ENCODE measurements at regions not wholly inside any gene's neighbourhood (a gene's known extent, or its start where the extent isn't known, plus 50 kb on each side); places are given as distances from the start of the nearest gene placed in this dataset.

DNA sequence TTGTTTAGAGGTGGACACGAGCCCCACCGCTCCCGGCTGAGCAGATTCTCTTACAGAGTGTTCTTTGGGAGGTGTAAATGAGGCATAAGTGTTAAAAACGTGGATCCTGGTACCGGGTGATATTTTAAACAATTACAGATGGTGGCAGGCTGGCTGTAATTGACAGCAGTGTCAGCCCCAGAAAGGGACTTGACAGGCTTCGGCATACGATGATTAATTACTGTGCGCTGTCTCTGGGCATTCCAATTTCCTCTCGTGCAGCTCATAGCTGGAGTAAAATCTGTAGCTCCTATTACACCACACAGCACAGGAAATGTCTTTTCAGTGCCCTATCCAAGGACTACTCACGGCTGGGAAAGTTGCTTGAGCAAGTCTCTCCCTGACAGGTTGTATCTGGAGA, 305.4 kb upstream of the IRX2 start:
- H3K27ac ChIP-seq (ENCODE audit: low read length) = no peak overlapping the region
- no peaks in the 10 kb centered on the region; the same call in 1 of the 2 replicates for H3K36me3 ChIP-seq (ENCODE audit: low read depth, low read length)
- no peaks in the 10 kb centered on the region for H4K20me1 ChIP-seq (ENCODE audit: low read length)
- no peak for TF ChIP-seq EZH2phosphoT487 (IDR thresholded peaks at IDR 0.05; ENCODE audit: borderline replicate concordance, low read length)
- TF ChIP-seq EZH2 (IDR thresholded peaks at IDR 0.05; ENCODE audit: low read length, unreplicated experiment) = no peak
- TF ChIP-seq CTCF (conservative IDR thresholded peaks at IDR 0.05; ENCODE audit: low read depth, low read length) = no peak
- ChIA-PET POLR2A (ENCODE audit: unreplicated experiment) (no interaction called here), CTCF (no interaction called here)
- no peaks in the 10 kb centered on the region for H3K4me1 ChIP-seq (ENCODE audit: insufficient read depth, low read length)
- no peak for DNase-seq
- H3K4me2 ChIP-seq (ENCODE audit: low read length) = no peak overlapping the region
- no peaks in the 10 kb centered on the region for H3F3A ChIP-seq (ENCODE audit: low read length, unreplicated experiment)
- no peak overlapping the region for H2AFZ ChIP-seq (ENCODE audit: low read length)
- peaks cover 18% of the 10 kb centered on the region; the same call in 1 of the 2 replicates for H3K9me3 ChIP-seq (ENCODE audit: low read length)
- H3K79me2 ChIP-seq (ENCODE audit: low read length) = no peaks in the 10 kb centered on the region
- H3K27me3 ChIP-seq (ENCODE audit: low read length) = no peaks in the 10 kb centered on the region
- BruUV-seq (replicated peaks) = no TSS peak
- ATAC-seq = no peak
- no peak overlapping the region for H3K9ac ChIP-seq (ENCODE audit: low read length)
- H3K9me2 ChIP-seq (replicated peaks; ENCODE audit: low read length) = no peaks in the 10 kb centered on the region
- no peak overlapping the region for H3K4me3 ChIP-seq (ENCODE audit: low read length)
- intact Hi-C loops (cut with micrococcal nuclease) = no loop called here

DNA sequence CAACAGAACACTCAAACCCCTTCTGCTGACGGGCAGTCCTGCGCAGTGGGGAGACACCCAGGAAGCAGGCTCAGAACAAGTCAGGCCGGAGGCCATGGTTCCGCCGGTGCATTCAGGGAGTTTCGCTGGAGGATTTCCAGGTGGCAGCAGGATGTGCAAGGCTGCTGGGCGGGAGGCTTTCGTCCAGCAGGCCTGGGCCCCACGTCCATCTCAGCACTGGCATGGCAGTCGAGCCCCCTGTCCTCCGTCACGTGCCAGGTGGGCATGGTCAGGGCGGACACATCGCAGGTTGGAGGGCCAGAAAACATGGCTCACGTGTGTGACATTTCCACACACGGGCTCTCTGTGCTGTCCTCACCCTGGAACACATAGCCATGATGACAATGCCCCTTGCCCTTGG, 299.9 kb upstream of the IRX2 start:
- Histone ChIP-seq H3K27ac (ENCODE audit: low read length) (no peak overlapping the region), H3K27me3 (ENCODE audit: low read length) (no peaks in the 10 kb centered on the region), H3K9me3 (ENCODE audit: low read length) (0 out of 2 replicates have a peak, but pooled peaks cover 4% of the 10 kb centered on the region), H3K4me1 (ENCODE audit: insufficient read depth, low read length) (no peaks in the 10 kb centered on the region), H3K4me2 (ENCODE audit: low read length) (no peak overlapping the region), H3K36me3 (ENCODE audit: low read depth, low read length) (no peaks in the 10 kb centered on the region; the same call in 1 of the 2 replicates), H2AFZ (ENCODE audit: low read length) (no peak overlapping the region), H4K20me1 (ENCODE audit: low read length) (no peaks in the 10 kb centered on the region), H3K79me2 (ENCODE audit: low read length) (no peaks in the 10 kb centered on the region), H3K9me2 (replicated peaks; ENCODE audit: low read length) (no peaks in the 10 kb centered on the region), H3F3A (ENCODE audit: low read length, unreplicated experiment) (no peaks in the 10 kb centered on the region), H3K4me3 (ENCODE audit: low read length) (no peak overlapping the region), H3K9ac (ENCODE audit: low read length) (no peak overlapping the region)
- CTCF ChIA-PET = no interaction called here
- DNase-seq (no peak), ATAC-seq (no peak)
- no TSS peak for BruUV-seq (replicated peaks)
- no peak for TF ChIP-seq CTCF (conservative IDR thresholded peaks at IDR 0.05; ENCODE audit: low read depth, low read length)
- TF ChIP-seq EZH2phosphoT487 (IDR thresholded peaks at IDR 0.05; ENCODE audit: borderline replicate concordance, low read length) = no peak
- no peak for TF ChIP-seq EZH2 (IDR thresholded peaks at IDR 0.05; ENCODE audit: low read length, unreplicated experiment)
- intact Hi-C loops (cut with micrococcal nuclease) = no loop called here
- POLR2A ChIA-PET (ENCODE audit: unreplicated experiment) = no interaction called here

DNA sequence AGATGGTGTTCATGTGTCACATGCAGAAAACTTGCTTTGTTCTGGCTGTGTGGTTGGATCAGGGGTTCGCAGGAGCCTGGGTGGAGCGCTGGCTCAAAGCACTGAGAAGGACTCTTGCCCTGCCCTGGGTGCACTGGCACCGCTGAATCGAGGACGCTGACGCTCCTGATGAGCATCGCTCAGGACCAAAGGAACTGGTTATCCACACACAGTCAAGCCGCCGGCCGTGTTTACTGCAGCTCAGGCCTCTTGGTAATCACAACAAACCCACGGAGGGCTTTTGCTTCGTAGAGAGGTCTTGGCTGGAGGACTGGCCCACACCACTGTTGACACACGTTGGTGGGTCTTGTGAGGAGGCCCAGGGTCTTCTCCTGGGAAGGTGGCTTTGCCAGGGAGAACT, 299.4 kb upstream of the IRX2 start:
- Histone ChIP-seq H3K27me3 (ENCODE audit: low read length) (no peaks in the 10 kb centered on the region), H3K4me1 (ENCODE audit: insufficient read depth, low read length) (no peaks in the 10 kb centered on the region), H3K9ac (ENCODE audit: low read length) (no peak overlapping the region), H2AFZ (ENCODE audit: low read length) (no peak overlapping the region), H3K4me3 (ENCODE audit: low read length) (no peak overlapping the region), H4K20me1 (ENCODE audit: low read length) (no peaks in the 10 kb centered on the region), H3K4me2 (ENCODE audit: low read length) (no peak overlapping the region), H3K79me2 (ENCODE audit: low read length) (no peaks in the 10 kb centered on the region), H3F3A (ENCODE audit: low read length, unreplicated experiment) (no peaks in the 10 kb centered on the region), H3K9me3 (ENCODE audit: low read length) (0 out of 2 replicates have a peak, but pooled peaks cover 4% of the 10 kb centered on the region), H3K36me3 (ENCODE audit: low read depth, low read length) (no peaks in the 10 kb centered on the region; the same call in 1 of the 2 replicates), H3K27ac (ENCODE audit: low read length) (no peak overlapping the region), H3K9me2 (replicated peaks; ENCODE audit: low read length) (no peaks in the 10 kb centered on the region)
- BruUV-seq (replicated peaks) = no TSS peak
- intact Hi-C loops (cut with micrococcal nuclease) = no loop called here
- DNase-seq = no peak
- POLR2A ChIA-PET (ENCODE audit: unreplicated experiment) = no interaction called here
- ATAC-seq = no peak
- TF ChIP-seq EZH2 (IDR thresholded peaks at IDR 0.05; ENCODE audit: low read length, unreplicated experiment) (no peak), CTCF (conservative IDR thresholded peaks at IDR 0.05; ENCODE audit: low read depth, low read length) (no peak)
- CTCF ChIA-PET = no interaction called here
